Fibroblast of lung (primary cell): ENCODE measurements at regions not wholly inside any gene's neighbourhood (a gene's known extent, or its start where the extent isn't known, plus 50 kb on each side); places are given as distances from the start of the nearest gene placed in this dataset.

Experiments
- EZH2 ChIP-seq: IDR thresholded peaks from 2 replicates; pipeline ENCODE4 v1.5.1; 2012; ENCODE audit warnings: low read length, control low read depth, mild to moderate bottlenecking; ENCODE audit errors: missing control alignments
- TF ChIP-seq, protein P1 (sequence below), 2 donors: IDR thresholded peaks in 1 of 2; conservative IDR thresholded peaks in 1 of 2; 1 replicate in 1 of 2; 2 replicates in 1 of 2; pipeline ENCODE4 v1.5.1; 2011 to 2012; ENCODE audit warnings: low read length in 2 of 2, control low read depth in 1 of 2, inconsistent platforms in 1 of 2, low read depth in 1 of 2, mild to moderate bottlenecking in 1 of 2

DNA sequence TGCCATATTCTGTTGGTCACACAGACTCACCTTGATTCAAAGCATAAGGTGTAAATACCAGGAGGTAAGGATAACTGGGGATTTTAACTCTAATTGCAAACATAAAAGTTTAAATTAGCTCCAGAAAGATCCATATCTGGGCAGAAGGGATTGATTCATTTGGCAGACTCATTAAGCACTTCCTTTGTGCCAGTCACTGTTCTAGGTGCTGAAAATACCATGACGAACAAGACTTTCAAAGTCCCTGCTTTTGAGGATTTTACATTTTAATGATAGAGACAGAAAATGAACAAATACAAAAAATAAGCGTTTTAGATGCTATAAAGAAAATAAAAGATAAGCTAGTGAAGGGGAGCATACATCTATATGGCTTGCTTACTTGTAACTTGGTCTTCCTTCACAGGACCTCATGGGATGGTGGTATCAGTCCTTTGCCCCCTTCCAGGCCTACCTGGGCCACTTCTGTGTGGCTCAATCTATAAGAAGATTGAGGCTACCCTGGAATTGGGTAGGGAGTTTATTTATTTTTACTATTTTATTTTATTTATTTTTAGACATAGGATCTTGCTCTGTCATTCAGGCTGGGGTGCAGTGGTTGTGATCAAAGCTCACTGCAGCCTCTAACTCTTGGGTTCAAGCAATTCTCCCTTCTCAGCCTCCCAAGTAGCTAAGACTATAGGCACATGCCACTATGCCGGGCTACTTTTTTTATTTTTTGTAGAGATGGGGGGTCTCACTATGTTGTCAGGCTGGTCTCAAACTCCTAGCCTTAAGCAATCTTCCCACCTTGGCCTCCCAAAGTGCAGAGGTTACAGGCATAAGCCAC lies 212.8 kb downstream of the MYCN start:
- TF ChIP-seq, protein P1, sequence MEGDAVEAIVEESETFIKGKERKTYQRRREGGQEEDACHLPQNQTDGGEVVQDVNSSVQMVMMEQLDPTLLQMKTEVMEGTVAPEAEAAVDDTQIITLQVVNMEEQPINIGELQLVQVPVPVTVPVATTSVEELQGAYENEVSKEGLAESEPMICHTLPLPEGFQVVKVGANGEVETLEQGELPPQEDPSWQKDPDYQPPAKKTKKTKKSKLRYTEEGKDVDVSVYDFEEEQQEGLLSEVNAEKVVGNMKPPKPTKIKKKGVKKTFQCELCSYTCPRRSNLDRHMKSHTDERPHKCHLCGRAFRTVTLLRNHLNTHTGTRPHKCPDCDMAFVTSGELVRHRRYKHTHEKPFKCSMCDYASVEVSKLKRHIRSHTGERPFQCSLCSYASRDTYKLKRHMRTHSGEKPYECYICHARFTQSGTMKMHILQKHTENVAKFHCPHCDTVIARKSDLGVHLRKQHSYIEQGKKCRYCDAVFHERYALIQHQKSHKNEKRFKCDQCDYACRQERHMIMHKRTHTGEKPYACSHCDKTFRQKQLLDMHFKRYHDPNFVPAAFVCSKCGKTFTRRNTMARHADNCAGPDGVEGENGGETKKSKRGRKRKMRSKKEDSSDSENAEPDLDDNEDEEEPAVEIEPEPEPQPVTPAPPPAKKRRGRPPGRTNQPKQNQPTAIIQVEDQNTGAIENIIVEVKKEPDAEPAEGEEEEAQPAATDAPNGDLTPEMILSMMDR (conservative IDR thresholded peaks at IDR 0.05 in 1 of 2, IDR thresholded peaks at IDR 0.05 in 1 of 2; ENCODE audit: low read depth in 1 of 2, low read length in 2 of 2), result no peak
- no peak for TF ChIP-seq EZH2
